GM18873 (cell line): ENCODE measurements at regions not wholly inside any gene's neighbourhood (a gene's known extent, or its start where the extent isn't known, plus 50 kb on each side); places are given as distances from the start of the nearest gene placed in this dataset.

Experiments
- ATAC-seq: cut with Tn5 transposase; IDR thresholded peaks from one replicate; pipeline ENCODE4 v1.9.1; 2021; ENCODE audit warnings: mild to moderate bottlenecking, moderate library complexity, moderate number of reproducible peaks; ENCODE audit not compliant: unreplicated experiment, low FRiP score

GRCh38 chr11:97354576-97354975 is 964.8 kb downstream of the JRKL start:
- ATAC-seq, result no peak

GRCh38 chr11:97355230-97355629 is 965.4 kb downstream of the JRKL start:
- ATAC-seq, result no peak

- ATAC-seq, result no peak
Measured at GRCh38 chr11:97356144-97356543, 966.3 kb downstream of the JRKL start.

GRCh38 chr11:97359016-97359415 is 969.2 kb downstream of the JRKL start:
- no peak for ATAC-seq

- ATAC-seq, result no peak
Measured at GRCh38 chr11:97361812-97362378, 972.1 kb downstream of the JRKL start.

GRCh38 chr11:97363331-97363730 is 973.5 kb downstream of the JRKL start:
- ATAC-seq, result no peak

- ATAC-seq, result no peak
Measured at GRCh38 chr11:97364047-97364446, 974.2 kb downstream of the JRKL start.

- ATAC-seq, result no peak
Measured at GRCh38 chr11:97367406-97368083, 977.7 kb downstream of the JRKL start.

- no peak for ATAC-seq
Measured at GRCh38 chr11:97389270-97389669, 999.5 kb downstream of the JRKL start.

GRCh38 chr11:97398246-97398645 is 1008.4 kb downstream of the JRKL start:
- no peak for ATAC-seq

- no peak for ATAC-seq
Measured at GRCh38 chr11:97409141-97409540, 1019.3 kb downstream of the JRKL start.

- ATAC-seq, result no peak
Measured at GRCh38 chr11:97414801-97415200, 1025.0 kb downstream of the JRKL start.

GRCh38 chr11:97419729-97420128 is 1029.9 kb downstream of the JRKL start:
- ATAC-seq, result no peak

- no peak for ATAC-seq
Measured at GRCh38 chr11:97428247-97428790, 1038.5 kb downstream of the JRKL start.

- no peak for ATAC-seq
Measured at GRCh38 chr11:97430877-97431276, 1041.1 kb downstream of the JRKL start.

- ATAC-seq, result no peak
Measured at GRCh38 chr11:97432926-97433325, 1043.1 kb downstream of the JRKL start.

GRCh38 chr11:97445561-97445960 is 1055.7 kb downstream of the JRKL start:
- ATAC-seq, result no peak

- no peak for ATAC-seq
Measured at GRCh38 chr11:97451441-97451840, 1061.6 kb downstream of the JRKL start.

GRCh38 chr11:97454988-97455387 is 1065.2 kb downstream of the JRKL start:
- ATAC-seq, result no peak

- no peak for ATAC-seq
Measured at GRCh38 chr11:97460091-97460490, 1070.3 kb downstream of the JRKL start.

- ATAC-seq, result no peak
Measured at GRCh38 chr11:97461044-97461880, 1071.4 kb downstream of the JRKL start.
